ENCODE measurements at regions not wholly inside any gene's neighbourhood (a gene's known extent, or its start where the extent isn't known, plus 50 kb on each side); places are given as distances from the start of the nearest gene placed in this dataset.

DNA sequence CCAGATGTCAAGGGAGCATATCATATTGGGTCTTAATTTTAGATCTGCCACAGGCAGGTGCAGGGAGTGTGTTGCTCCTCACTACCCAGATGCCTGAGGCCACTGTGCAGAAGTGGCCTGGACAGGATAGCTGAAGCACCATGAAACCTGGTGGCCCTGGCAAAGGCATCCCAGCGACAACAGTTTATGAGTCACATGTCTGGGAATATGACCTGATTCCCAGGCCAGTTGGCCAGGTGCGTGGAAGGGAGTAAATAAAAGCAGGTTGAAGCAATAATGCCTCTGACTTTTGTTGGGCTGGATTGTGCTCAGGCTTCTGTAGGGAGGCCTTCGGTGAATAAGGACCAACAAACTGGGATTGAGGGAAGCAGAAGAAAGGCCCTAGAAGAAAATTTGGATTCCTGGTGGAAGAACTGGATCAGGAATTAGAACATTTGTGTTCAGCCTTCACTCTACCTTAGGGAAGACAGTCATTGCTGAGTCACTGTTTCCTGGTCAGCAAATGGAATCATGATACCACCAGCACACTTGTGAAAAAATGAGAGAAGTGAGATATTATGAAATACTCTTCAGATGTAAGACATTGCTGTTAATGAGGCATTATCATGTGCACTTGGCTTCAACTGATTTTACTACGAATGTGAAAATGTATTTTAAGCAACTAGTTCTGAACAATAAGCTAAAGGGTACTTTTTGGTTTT is 78.4 kb upstream of the ZNF516 start:
- TF ChIP-seq POLR2A (IDR thresholded peaks at IDR 0.05; ENCODE audit: low read depth, low read length) = no peak
- TF ChIP-seq TAF1 (IDR thresholded peaks at IDR 0.05; ENCODE audit: borderline replicate concordance, low read depth, low read length) = no peak
- TF ChIP-seq POLR2AphosphoS5 (IDR thresholded peaks at IDR 0.05; ENCODE audit: low read depth, low read length) = no peak
